Osteocyte (in vitro differentiated cells): ENCODE measurements at regions not wholly inside any gene's neighbourhood (a gene's known extent, or its start where the extent isn't known, plus 50 kb on each side); places are given as distances from the start of the nearest gene placed in this dataset.
"Not testable (repeated sequence)": the region's sequence is repeated elsewhere in the genome, so short reads cannot be mapped to it uniquely, and the experiment has no call there.

Source experiments
- DNase-seq: peaks from one replicate; pipeline ENCODE4 v3.0.0; 2021; ENCODE audit warnings: mixed read lengths; ENCODE audit not compliant: unreplicated experiment; ENCODE audit errors: extremely low spot score
- H3K27ac Mint-ChIP-seq: one replicate; pipeline ENCODE4 v1.8.0; 2021; ENCODE audit warnings: mild to moderate bottlenecking, mixed read lengths; ENCODE audit not compliant: unreplicated experiment
- H3K27me3 Mint-ChIP-seq: one replicate; pipeline ENCODE4 v1.8.0; 2021; ENCODE audit warnings: mixed read lengths; ENCODE audit not compliant: unreplicated experiment
- H3K36me3 Mint-ChIP-seq: one replicate; pipeline ENCODE4 v1.8.0; 2021; ENCODE audit warnings: mixed read lengths; ENCODE audit not compliant: unreplicated experiment
- H3K4me1 Mint-ChIP-seq: one replicate; pipeline ENCODE4 v1.8.0; 2021; ENCODE audit warnings: mixed read lengths; ENCODE audit not compliant: unreplicated experiment
- H3K4me3 Mint-ChIP-seq: one replicate; pipeline ENCODE4 v1.8.0; 2021; ENCODE audit warnings: mild to moderate bottlenecking, moderate library complexity, mixed read lengths; ENCODE audit not compliant: unreplicated experiment
- H3K9me3 Mint-ChIP-seq: one replicate; pipeline ENCODE4 v1.8.0; 2021; ENCODE audit warnings: mixed read lengths; ENCODE audit not compliant: unreplicated experiment
- CTCF ChIP-seq: fragments of 200-600 bp; sonication (generic); IDR thresholded peaks from 2 replicates; pipeline ENCODE4 v1.5.0; 2021; ENCODE audit warnings: antibody characterized with exemption, mild to moderate bottlenecking, moderate library complexity

GRCh38 chr14:40219032-40219431, 786.8 kb upstream of the FBXO33 start:
- no peaks in the 10 kb centered on the region for H3K4me1 Mint-ChIP-seq
- no peak for TF ChIP-seq CTCF

DNA sequence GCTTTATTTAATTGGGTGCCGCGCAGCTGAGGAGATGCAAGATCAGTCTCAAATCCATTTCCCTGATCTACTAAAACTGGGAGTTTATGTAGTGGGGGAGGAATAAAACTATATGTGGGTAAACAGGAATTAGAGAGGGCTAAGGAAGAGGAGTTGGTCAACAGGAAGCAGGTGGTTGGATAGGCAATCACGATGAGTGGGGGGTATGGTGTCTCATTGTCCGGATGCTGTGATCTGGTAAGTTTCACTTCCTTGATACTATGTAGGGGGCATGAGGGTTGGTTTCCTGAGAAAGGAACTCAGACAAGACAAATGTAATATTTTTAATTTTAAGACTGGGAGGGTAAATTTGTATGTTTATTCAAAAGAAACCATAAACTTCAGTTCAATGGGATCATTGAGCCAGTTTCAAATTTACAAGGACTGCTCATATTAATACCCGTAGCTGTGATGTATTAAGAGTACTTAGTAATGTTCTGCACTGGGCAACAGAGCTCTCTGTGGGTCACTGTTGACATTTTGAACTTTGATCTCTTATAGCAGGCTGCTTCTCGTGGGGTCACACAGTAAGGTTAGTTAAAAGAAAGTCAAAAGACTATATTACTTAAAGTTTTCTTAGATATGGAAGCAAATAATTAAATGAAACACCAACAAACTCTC, 786.2 kb upstream of the FBXO33 start:
- no peak overlapping the region for H3K4me3 Mint-ChIP-seq
- H3K27ac Mint-ChIP-seq: no peak overlapping the region
- H3K9me3 Mint-ChIP-seq: peaks cover 16% of the 10 kb centered on the region
- no peaks in the 10 kb centered on the region for H3K27me3 Mint-ChIP-seq
- no peak for TF ChIP-seq CTCF
- H3K4me1 Mint-ChIP-seq: no peaks in the 10 kb centered on the region
- DNase-seq: no peak
- no peaks in the 10 kb centered on the region for H3K36me3 Mint-ChIP-seq

More at GRCh38 chr14:40219032-40219431, 786.8 kb upstream of the FBXO33 start:
- Mint-ChIP-seq H3K9me3 (peaks cover 16% of the 10 kb centered on the region), H3K27ac (no peak overlapping the region), H3K4me3 (no peak overlapping the region), H3K27me3 (no peaks in the 10 kb centered on the region), H3K36me3 (no peaks in the 10 kb centered on the region)
- DNase-seq: no peak

DNA sequence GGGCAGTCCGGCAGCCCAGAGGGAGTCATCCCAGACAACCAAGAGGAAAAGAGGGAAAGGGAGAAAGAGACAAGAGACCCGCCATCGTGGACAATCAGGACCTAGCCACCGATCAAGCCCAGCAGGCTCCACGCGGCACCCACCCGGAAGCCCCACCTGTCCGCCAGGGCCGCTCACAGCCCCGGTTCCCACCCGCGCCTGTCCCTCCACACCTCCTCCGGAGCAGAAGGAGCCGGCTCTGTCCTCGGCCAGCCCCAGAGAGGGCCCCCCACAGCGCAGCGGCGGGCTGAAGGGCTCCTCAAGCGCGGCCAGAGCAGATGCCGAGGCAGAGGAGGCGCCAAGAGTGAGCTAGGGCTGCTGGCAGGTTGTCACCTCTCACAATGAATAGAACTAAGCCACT, 784.7 kb upstream of the FBXO33 start:
- Mint-ChIP-seq H3K4me1 (no peaks in the 10 kb centered on the region), H3K27me3 (no peaks in the 10 kb centered on the region), H3K27ac (no peak overlapping the region), H3K36me3 (no peaks in the 10 kb centered on the region), H3K9me3 (peaks cover 12% of the 10 kb centered on the region), H3K4me3 (no peak overlapping the region)
- no peak for DNase-seq
- TF ChIP-seq CTCF: no peak

GRCh38 chr14:40216408-40216807, 784.2 kb upstream of the FBXO33 start:
- H3K27ac Mint-ChIP-seq, H3K36me3 Mint-ChIP-seq, H3K4me3 Mint-ChIP-seq, H3K4me1 Mint-ChIP-seq, DNase-seq, H3K27me3 Mint-ChIP-seq: not testable (repeated sequence)
- peaks cover 10% of the 10 kb centered on the region for H3K9me3 Mint-ChIP-seq

GRCh38 chr14:40213701-40214100, 781.5 kb upstream of the FBXO33 start:
- Mint-ChIP-seq H3K9me3 (peaks cover 15% of the 10 kb centered on the region), H3K27me3 (no peaks in the 10 kb centered on the region), H3K36me3 (no peaks in the 10 kb centered on the region), H3K4me3 (no peak overlapping the region), H3K27ac (no peak overlapping the region), H3K4me1 (no peaks in the 10 kb centered on the region)
- no peak for TF ChIP-seq CTCF
- no peak for DNase-seq
